Ectodermal cell (in vitro differentiated cells): ENCODE measurements at regions not wholly inside any gene's neighbourhood (a gene's known extent, or its start where the extent isn't known, plus 50 kb on each side); places are given as distances from the start of the nearest gene placed in this dataset.
"Not testable (repeated sequence)": the region's sequence is repeated elsewhere in the genome, so short reads cannot be mapped to it uniquely, and the experiment has no call there.

Experiments used
- H3K27ac ChIP-seq: 2 replicates; pipeline ENCODE4 v1.7.0; 2013; ENCODE audit warnings: mild to moderate bottlenecking, low read depth, low read length; ENCODE audit not compliant: insufficient read depth, poor library complexity, severe bottlenecking
- H3K27me3 ChIP-seq: 2 replicates; pipeline ENCODE4 v1.7.0; 2013; ENCODE audit warnings: mild to moderate bottlenecking, low read length; ENCODE audit not compliant: insufficient read depth, control insufficient read depth, poor library complexity, severe bottlenecking
- H3K36me3 ChIP-seq: one replicate; pipeline ENCODE4 v1.7.0; 2013; ENCODE audit warnings: low read length; ENCODE audit not compliant: control insufficient read depth, insufficient read depth
- H3K4me1 ChIP-seq: one replicate; pipeline ENCODE4 v1.7.0; 2013; ENCODE audit warnings: low read length; ENCODE audit not compliant: control insufficient read depth, insufficient read depth
- H3K4me3 ChIP-seq: 2 replicates; pipeline ENCODE4 v1.7.0; 2013; ENCODE audit warnings: low read depth, low read length, control low read depth; ENCODE audit not compliant: insufficient read depth
- H3K9me3 ChIP-seq: 2 replicates; pipeline ENCODE4 v1.7.0; 2013; ENCODE audit warnings: mild to moderate bottlenecking, low read length, moderate library complexity; ENCODE audit not compliant: control insufficient read depth
- WGBS, 2 experiments: methylation state at CpG; one replicate each; pipeline ENCODE4 v1.1.7; 2013; ENCODE audit warnings: missing lambda C conversion rate in 2 of 2; 5-methylcytosine and 5-hydroxymethylcytosine counted together

DNA sequence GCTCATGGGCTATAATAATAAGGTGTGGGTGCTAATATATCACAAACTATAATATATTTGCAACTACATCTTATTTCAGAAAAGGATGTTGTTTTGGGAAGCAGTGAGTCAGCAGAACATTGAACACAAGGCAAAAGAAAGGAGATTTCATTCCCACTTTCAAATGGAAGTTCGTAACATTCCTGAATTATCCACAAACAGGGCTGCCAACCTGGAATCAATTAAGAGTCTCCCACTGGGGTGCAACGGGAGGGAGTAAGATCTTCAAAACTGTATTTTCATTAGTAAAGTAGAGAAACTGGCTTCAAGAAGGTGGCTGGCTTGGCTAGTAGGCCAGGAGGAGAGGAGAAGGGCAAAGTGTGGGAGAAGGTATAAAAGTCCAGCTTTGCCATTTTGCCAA, 479.6 kb downstream of the CNTN3 start:
- Histone ChIP-seq H3K27ac (no peak overlapping the region), H3K4me3 (no peak overlapping the region), H3K9me3 (no peaks in the 10 kb centered on the region), H3K27me3 (no peaks in the 10 kb centered on the region), H3K36me3 (no peaks in the 10 kb centered on the region), H3K4me1 (no peaks in the 10 kb centered on the region)
- 88 to 92% methylated on average over 2 of the region's 2 CpGs for WGBS, 2 experiments

DNA sequence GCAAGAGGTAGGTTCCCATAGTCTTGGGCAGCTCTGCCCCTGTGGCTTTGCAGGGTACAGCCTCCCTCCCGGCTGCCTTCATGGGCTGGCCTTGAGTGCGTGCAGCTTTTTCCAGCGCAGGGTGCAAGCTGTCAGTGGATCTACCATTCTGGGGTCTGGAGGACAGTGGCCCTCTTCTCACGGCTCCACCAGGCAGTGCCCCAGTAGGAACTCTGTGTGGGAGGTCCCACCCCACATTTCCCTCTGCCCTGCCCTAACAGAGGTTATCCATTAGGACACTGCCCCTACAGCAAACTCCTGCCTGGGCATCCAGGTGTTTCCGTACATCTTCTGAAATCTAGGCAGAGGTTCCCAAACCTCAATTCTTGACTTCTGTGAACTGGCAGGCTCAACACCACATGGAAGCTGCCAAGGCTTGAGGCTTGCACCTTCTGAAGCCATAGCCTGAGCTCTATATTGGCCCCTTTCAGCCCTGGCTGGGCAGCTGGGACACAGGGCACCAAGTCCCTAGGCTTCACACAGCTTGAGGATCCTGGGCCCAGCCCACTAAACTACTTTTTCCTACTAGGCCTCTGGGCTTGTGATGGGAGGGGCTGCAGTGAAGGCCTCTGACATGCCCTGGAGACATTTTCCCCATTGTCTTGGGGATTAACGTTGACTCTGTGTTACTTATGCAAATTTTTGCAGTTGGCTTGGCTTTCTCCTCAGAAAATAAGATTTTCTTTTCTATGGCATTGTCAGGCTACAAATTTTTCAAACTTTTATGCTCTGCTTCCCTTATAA, 482.7 kb downstream of the CNTN3 start:
- not testable (repeated sequence) for H3K27me3 ChIP-seq, H3K4me3 ChIP-seq, H3K4me1 ChIP-seq, H3K27ac ChIP-seq, H3K36me3 ChIP-seq, H3K9me3 ChIP-seq
- 83 to 85% methylated on average over 6 of the region's 6 CpGs for WGBS, 2 experiments

- no peaks in the 10 kb centered on the region for H3K27me3 ChIP-seq
- H3K4me1 ChIP-seq: no peaks in the 10 kb centered on the region
- H3K36me3 ChIP-seq: no peaks in the 10 kb centered on the region
- H3K9me3 ChIP-seq: no peaks in the 10 kb centered on the region
- H3K27ac ChIP-seq: no peak overlapping the region
- no peak overlapping the region for H3K4me3 ChIP-seq
- 96 to 98% methylated on average over 2 of the region's 2 CpGs for WGBS, 2 experiments
These were observed 484.8 kb downstream of the CNTN3 start for GRCh38 chr3:74129611-74130010.

DNA sequence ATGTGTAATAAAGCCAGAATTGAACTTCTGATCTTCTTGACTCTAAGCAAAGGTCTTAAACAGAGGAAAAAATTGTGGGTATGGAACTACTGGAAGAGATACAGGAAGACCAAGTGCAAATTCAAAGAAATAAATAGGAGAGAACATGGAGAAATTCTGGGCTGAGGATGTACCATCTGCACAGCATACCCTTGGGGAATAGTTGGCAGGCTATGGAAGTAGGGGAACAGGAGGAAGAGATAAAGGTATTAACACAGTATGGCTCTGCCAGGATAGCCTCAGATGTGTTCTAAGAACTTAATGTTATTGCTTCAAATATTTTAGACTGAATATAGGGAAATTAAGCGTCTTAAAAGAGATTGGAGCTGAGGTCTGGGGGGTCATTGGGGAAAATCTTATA, 485.4 kb downstream of the CNTN3 start:
- Histone ChIP-seq H3K4me1 (no peaks in the 10 kb centered on the region), H3K27me3 (no peaks in the 10 kb centered on the region), H3K9me3 (no peaks in the 10 kb centered on the region), H3K27ac (no peak overlapping the region), H3K4me3 (no peak overlapping the region), H3K36me3 (no peaks in the 10 kb centered on the region)
- whole genome bisulfite sequencing, 2 experiments: 75 to 94% methylated on average over 1 of the region's 1 CpG

GRCh38 chr3:74127256-74127655, 487.2 kb downstream of the CNTN3 start:
- Histone ChIP-seq H3K4me3 (no peak overlapping the region), H3K36me3 (no peaks in the 10 kb centered on the region), H3K27ac (no peak overlapping the region), H3K9me3 (no peaks in the 10 kb centered on the region), H3K4me1 (no peaks in the 10 kb centered on the region), H3K27me3 (no peaks in the 10 kb centered on the region)
- WGBS, 2 experiments: 80% methylated on average over 1 of the region's 1 CpG; no CpG with 5 or more reads in 1 of the 2 experiments

DNA sequence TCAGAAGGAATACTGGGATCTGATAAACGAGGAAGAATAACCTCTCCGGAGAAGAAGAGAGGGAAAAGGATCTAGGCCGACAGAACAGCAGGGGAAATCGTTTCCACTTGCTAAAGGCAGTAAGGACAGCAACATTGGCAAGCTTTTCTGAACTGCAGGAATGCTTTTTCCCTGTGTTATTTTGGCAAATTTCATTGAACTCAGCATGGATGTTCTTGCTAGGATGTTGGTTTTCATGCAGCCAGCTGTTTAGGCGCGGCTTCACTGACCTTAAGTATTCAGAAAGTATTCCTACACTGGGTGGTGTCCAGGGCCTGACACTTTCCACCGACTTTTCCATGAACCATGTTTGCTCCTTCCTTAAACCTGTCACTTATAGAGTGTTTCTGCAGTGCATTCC, 489.7 kb downstream of the CNTN3 start:
- H3K9me3 ChIP-seq: no peaks in the 10 kb centered on the region
- H3K4me3 ChIP-seq: no peak overlapping the region
- H3K27ac ChIP-seq: no peak overlapping the region
- no peaks in the 10 kb centered on the region for H3K27me3 ChIP-seq
- no peaks in the 10 kb centered on the region for H3K4me1 ChIP-seq
- 91 to 93% methylated on average over 7 of the region's 7 CpGs for WGBS, 2 experiments
- H3K36me3 ChIP-seq: no peaks in the 10 kb centered on the region

DNA sequence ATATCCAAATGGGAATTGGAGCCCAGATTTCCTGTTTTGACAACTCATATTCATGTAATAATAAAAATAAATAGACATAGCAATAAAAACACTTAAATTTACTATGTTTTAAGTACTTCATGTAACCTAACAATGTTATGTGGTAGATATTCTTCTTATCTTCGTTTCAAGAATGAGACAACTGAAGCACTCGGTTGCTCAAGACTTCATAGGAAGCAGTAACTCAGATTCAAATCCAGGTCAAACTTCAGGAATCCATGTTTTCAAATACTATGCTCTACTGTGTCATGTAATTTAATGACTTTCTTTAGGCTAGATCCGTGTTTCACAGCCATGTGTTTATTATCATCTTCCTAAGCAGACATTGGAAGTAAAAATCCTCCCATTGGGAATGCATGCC, 492.2 kb downstream of the CNTN3 start:
- H3K36me3 ChIP-seq: no peaks in the 10 kb centered on the region
- no peaks in the 10 kb centered on the region for H3K4me1 ChIP-seq
- 91 to 97% methylated on average over 3 of the region's 3 CpGs for WGBS, 2 experiments

GRCh38 chr3:74121761-74122160, 492.7 kb downstream of the CNTN3 start:
- Histone ChIP-seq H3K9me3 (no peaks in the 10 kb centered on the region), H3K4me1 (no peaks in the 10 kb centered on the region), H3K4me3 (no peak overlapping the region), H3K27ac (no peak overlapping the region), H3K27me3 (no peaks in the 10 kb centered on the region), H3K36me3 (no peaks in the 10 kb centered on the region)
- WGBS, 2 experiments: no CpG with 5 or more reads among the region's 1 CpG

More for the DNA sequence above, 492.2 kb downstream of the CNTN3 start:
- Histone ChIP-seq H3K4me3 (no peak overlapping the region), H3K27me3 (no peaks in the 10 kb centered on the region), H3K9me3 (no peaks in the 10 kb centered on the region), H3K27ac (no peak overlapping the region)

- no peaks in the 10 kb centered on the region for H3K36me3 ChIP-seq
- H3K4me1 ChIP-seq: no peaks in the 10 kb centered on the region
- H3K9me3 ChIP-seq: no peaks in the 10 kb centered on the region
- H3K4me3 ChIP-seq: no peak overlapping the region
- H3K27me3 ChIP-seq: no peaks in the 10 kb centered on the region
- 97 to 100% methylated on average over 1 of the region's 1 CpG for WGBS, 2 experiments
- no peak overlapping the region for H3K27ac ChIP-seq
These were observed 494.5 kb upstream of the PDZRN3 start for GRCh38 chr3:74119221-74119620.

DNA sequence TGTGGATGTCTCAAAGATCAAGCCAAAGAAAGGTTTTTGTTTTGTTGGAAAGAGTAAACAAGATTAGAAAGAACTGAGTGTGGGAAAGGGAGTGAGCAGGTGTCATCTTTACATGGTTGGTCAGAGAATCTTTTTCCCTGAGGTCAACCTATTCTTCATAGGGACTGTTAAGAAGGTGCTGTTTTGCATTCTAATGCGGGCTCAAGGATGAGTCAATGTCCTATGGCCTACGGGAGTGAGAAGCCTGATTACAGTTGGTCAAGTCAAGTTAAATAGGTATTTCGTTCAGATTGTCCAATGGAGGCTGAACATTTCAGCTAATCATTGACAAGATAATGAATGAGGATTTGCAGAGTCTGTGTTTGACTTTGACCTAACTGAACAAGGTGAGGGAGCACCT, 491.2 kb upstream of the PDZRN3 start:
- no peak overlapping the region for H3K27ac ChIP-seq
- no peaks in the 10 kb centered on the region for H3K36me3 ChIP-seq
- H3K27me3 ChIP-seq: no peaks in the 10 kb centered on the region
- H3K9me3 ChIP-seq: no peaks in the 10 kb centered on the region
- no peak overlapping the region for H3K4me3 ChIP-seq
- no peaks in the 10 kb centered on the region for H3K4me1 ChIP-seq
- WGBS, 2 experiments: 77 to 80% methylated on average over 3 of the region's 3 CpGs
